ENCODE measurements at regions not wholly inside any gene's neighbourhood (a gene's known extent, or its start where the extent isn't known, plus 50 kb on each side); places are given as distances from the start of the nearest gene placed in this dataset.
A peak's percentile ranks its signal among the peaks of the same experiment; 100 is the strongest.

- DNase-seq = peak in 4 of 14 donors; percentile 6 to 21 (median 17)
These were observed 627.4 kb upstream of the BOD1L1 start for GRCh38 chr4:14254926-14255325.

- DNase-seq = no peak
These were observed 630.4 kb upstream of the BOD1L1 start for GRCh38 chr4:14257903-14258302.

GRCh38 chr4:14259936-14260335 lies 632.4 kb upstream of the BOD1L1 start:
- DNase-seq = no peak

- DNase-seq = no peak
These were observed 633.1 kb upstream of the BOD1L1 start for GRCh38 chr4:14260591-14260990.

- no peak for DNase-seq
These were observed 634.7 kb upstream of the BOD1L1 start for GRCh38 chr4:14262221-14262620.

- no peak for DNase-seq
These were observed 636.9 kb upstream of the BOD1L1 start for GRCh38 chr4:14264437-14264836.

GRCh38 chr4:14265651-14266050 lies 638.1 kb upstream of the BOD1L1 start:
- DNase-seq = no peak

- DNase-seq = no peak
These were observed 640.0 kb upstream of the BOD1L1 start for GRCh38 chr4:14267373-14268060.

- peak in 4 of 14 donors; percentile 13 to 38 (median 24) for DNase-seq
These were observed 642.3 kb upstream of the BOD1L1 start for GRCh38 chr4:14269824-14270223.

- no peak for DNase-seq
These were observed 644.7 kb upstream of the BOD1L1 start for GRCh38 chr4:14272206-14272605.

GRCh38 chr4:14277505-14277904 lies 650.0 kb upstream of the BOD1L1 start:
- no peak for DNase-seq

GRCh38 chr4:14280567-14280966 lies 653.0 kb upstream of the BOD1L1 start:
- DNase-seq = no peak

GRCh38 chr4:14284578-14284977 lies 657.1 kb upstream of the BOD1L1 start:
- DNase-seq = no peak

GRCh38 chr4:14289708-14290107 lies 662.2 kb upstream of the BOD1L1 start:
- no peak for DNase-seq

GRCh38 chr4:14293582-14293981 lies 666.1 kb upstream of the BOD1L1 start:
- no peak for DNase-seq

GRCh38 chr4:14294611-14295010 lies 667.1 kb upstream of the BOD1L1 start:
- DNase-seq = no peak

GRCh38 chr4:14299166-14299565 lies 671.6 kb upstream of the BOD1L1 start:
- peak in 1 of 14 donors; percentile 13 for DNase-seq

- DNase-seq = no peak
These were observed 674.5 kb upstream of the BOD1L1 start for GRCh38 chr4:14302021-14302420.

- DNase-seq = no peak
These were observed 676.3 kb upstream of the BOD1L1 start for GRCh38 chr4:14303856-14304255.

- no peak for DNase-seq
These were observed 680.7 kb upstream of the BOD1L1 start for GRCh38 chr4:14308229-14308651.

GRCh38 chr4:14309431-14309830 lies 681.9 kb upstream of the BOD1L1 start:
- peak in 1 of 14 donors; percentile 1 for DNase-seq

GRCh38 chr4:14313757-14314156 lies 686.2 kb upstream of the BOD1L1 start:
- no peak for DNase-seq

- no peak for DNase-seq
These were observed 687.2 kb upstream of the CPEB2 start for GRCh38 chr4:14315129-14315528.

GRCh38 chr4:14317351-14317750 lies 684.9 kb upstream of the CPEB2 start:
- DNase-seq = no peak

GRCh38 chr4:14318671-14319070 lies 683.6 kb upstream of the CPEB2 start:
- DNase-seq = no peak
